H9 (cell line): ENCODE measurements at regions not wholly inside any gene's neighbourhood (a gene's known extent, or its start where the extent isn't known, plus 50 kb on each side); places are given as distances from the start of the nearest gene placed in this dataset.

Source experiments
- DNase-seq: peaks from one replicate; pipeline ENCODE4 v3.0.0-alpha.2; 2017
- H2AFZ ChIP-seq: one replicate; pipeline ENCODE4 v1.6.1; 2013; ENCODE audit warnings: mild to moderate bottlenecking, low read length, control low read depth, moderate library complexity
- H2AK5ac ChIP-seq: 2 replicates; pipeline ENCODE4 v1.6.1; 2013; ENCODE audit warnings: low read length, control low read depth, mixed read lengths; ENCODE audit not compliant: insufficient read length
- H2BK120ac ChIP-seq: one replicate; pipeline ENCODE4 v1.6.1; 2013; ENCODE audit warnings: low read depth, mild to moderate bottlenecking, low read length, control low read depth, inconsistent platforms; ENCODE audit not compliant: poor library complexity, severe bottlenecking
- H2BK12ac ChIP-seq: 2 replicates; pipeline ENCODE4 v1.6.1; 2013; ENCODE audit warnings: low read length, control low read depth, mixed read lengths, low read depth; ENCODE audit not compliant: insufficient read length
- H2BK15ac ChIP-seq: 2 replicates; pipeline ENCODE4 v1.6.1; 2013; ENCODE audit warnings: low read depth, low read length, control low read depth
- H2BK20ac ChIP-seq: one replicate; pipeline ENCODE4 v1.6.1; 2013; ENCODE audit warnings: low read depth, mild to moderate bottlenecking, low read length, control low read depth, inconsistent platforms; ENCODE audit not compliant: poor library complexity, severe bottlenecking
- H2BK5ac ChIP-seq: 2 replicates; pipeline ENCODE4 v1.6.1; 2013; ENCODE audit warnings: low read length, control low read depth, mixed read lengths; ENCODE audit not compliant: insufficient read length
- H3K14ac ChIP-seq: 2 replicates; pipeline ENCODE4 v1.6.1; 2013; ENCODE audit warnings: low read length, control low read depth; ENCODE audit not compliant: insufficient read depth
- H3K18ac ChIP-seq: 2 replicates; pipeline ENCODE4 v1.6.1; 2013; ENCODE audit warnings: low read depth, mild to moderate bottlenecking, mixed read lengths, low read length, control low read depth; ENCODE audit not compliant: insufficient read length
- H3K23ac ChIP-seq: 2 replicates; pipeline ENCODE4 v1.6.1; 2013; ENCODE audit warnings: low read length, control low read depth, mixed read lengths, low read depth; ENCODE audit not compliant: insufficient read length
- H3K23me2 ChIP-seq: 2 replicates; pipeline ENCODE4 v1.6.1; 2013; ENCODE audit warnings: low read depth, mild to moderate bottlenecking, mixed read lengths, low read length, control low read depth; ENCODE audit not compliant: insufficient read length, poor library complexity, severe bottlenecking
- H3K27ac ChIP-seq: 2 replicates; pipeline ENCODE4 v1.5.1; 2013; ENCODE audit warnings: low read length, control low read depth, mixed read lengths, low read depth; ENCODE audit not compliant: insufficient read length
- H3K27me3 ChIP-seq: 2 replicates; pipeline ENCODE4 v1.6.1; 2013; ENCODE audit warnings: low read length, control low read depth, inconsistent platforms; ENCODE audit not compliant: insufficient read depth
- H3K4ac ChIP-seq: 2 replicates; pipeline ENCODE4 v1.6.1; 2013; ENCODE audit warnings: low read depth, mild to moderate bottlenecking, control low read depth, inconsistent platforms, low read length, moderate library complexity
- H3K4me1 ChIP-seq: 2 replicates; pipeline ENCODE4 v1.6.1; 2013; ENCODE audit warnings: low read length, control low read depth, inconsistent platforms; ENCODE audit not compliant: insufficient read depth
- H3K4me2 ChIP-seq: 2 replicates; pipeline ENCODE4 v1.6.1; 2013; ENCODE audit warnings: low read length, control low read depth, mixed read lengths; ENCODE audit not compliant: insufficient read length, insufficient read depth
- H3K56ac ChIP-seq: 2 replicates; pipeline ENCODE4 v1.6.1; 2013; ENCODE audit warnings: low read depth, mild to moderate bottlenecking, mixed read lengths, low read length, control low read depth; ENCODE audit not compliant: insufficient read length
- H3K79me1 ChIP-seq: 2 replicates; pipeline ENCODE4 v1.6.1; 2013; ENCODE audit warnings: low read depth, mild to moderate bottlenecking, moderate library complexity, low read length, control low read depth, inconsistent platforms; ENCODE audit not compliant: insufficient read depth, poor library complexity, severe bottlenecking
- H3K79me2 ChIP-seq: 2 replicates; pipeline ENCODE4 v1.6.1; 2013; ENCODE audit warnings: low read length, control low read depth, inconsistent platforms; ENCODE audit not compliant: insufficient read depth
- H3K9ac ChIP-seq: 2 replicates; pipeline ENCODE4 v1.6.1; 2013; ENCODE audit warnings: low read length, control low read depth, mixed read lengths; ENCODE audit not compliant: insufficient read length; ENCODE audit errors: extremely low read depth
- H3K9me3 ChIP-seq: one replicate; pipeline ENCODE4 v1.6.1; 2013; ENCODE audit warnings: low read depth, low read length, inconsistent platforms; ENCODE audit not compliant: control insufficient read depth
- H3T11ph ChIP-seq: one replicate; pipeline ENCODE4 v1.6.1; 2013; ENCODE audit warnings: mild to moderate bottlenecking, low read length, control low read depth, inconsistent platforms
- H4K20me1 ChIP-seq: one replicate; pipeline ENCODE4 v1.6.1; 2013; ENCODE audit not compliant: control insufficient read depth, insufficient read length, insufficient read depth
- H4K5ac ChIP-seq: 2 replicates; pipeline ENCODE4 v1.6.1; 2013; ENCODE audit warnings: low read depth, mild to moderate bottlenecking, mixed read lengths, low read length, control low read depth; ENCODE audit not compliant: insufficient read length
- H4K8ac ChIP-seq: replicated peaks from 2 replicates; pipeline ENCODE4 v1.6.1; 2013; ENCODE audit warnings: low read length, control low read depth, mixed read lengths, low read depth; ENCODE audit not compliant: insufficient read length
- H4K91ac ChIP-seq: 2 replicates; pipeline ENCODE4 v1.6.1; 2013; ENCODE audit warnings: low read depth, mild to moderate bottlenecking, moderate library complexity, mixed read lengths, low read length, control low read depth; ENCODE audit not compliant: insufficient read length
- H3K27ac Mint-ChIP-seq, 3 experiments: 2 replicates in 2 of 3; 3 replicates in 1 of 3; pipeline ENCODE4 v1.8.0; 2020 to 2021; ENCODE audit warnings: mixed read lengths in 3 of 3, mild to moderate bottlenecking in 1 of 3, moderate library complexity in 1 of 3
- H3K27me3 Mint-ChIP-seq: 2 replicates; pipeline ENCODE4 v1.8.0; 2021; ENCODE audit warnings: low read depth, mild to moderate bottlenecking, moderate library complexity, mixed read lengths
- H3K36me3 Mint-ChIP-seq, 3 experiments: 2 replicates in 2 of 3; 3 replicates in 1 of 3; pipeline ENCODE4 v1.8.0; 2020 to 2021; ENCODE audit warnings: low read depth in 3 of 3, mixed read lengths in 3 of 3; ENCODE audit not compliant: insufficient read depth in 1 of 3
- H3K4me1 Mint-ChIP-seq, 2 experiments: 2 replicates each; pipeline ENCODE4 v1.8.0; 2020; ENCODE audit warnings: mixed read lengths in 2 of 2
- H3K4me3 Mint-ChIP-seq, 2 experiments: 2 replicates in 1 of 2; 3 replicates in 1 of 2; pipeline ENCODE4 v1.8.0; 2020 to 2021; ENCODE audit warnings: mild to moderate bottlenecking in 2 of 2, mixed read lengths in 2 of 2, moderate library complexity in 1 of 2
- H3K9me3 Mint-ChIP-seq, 2 experiments: 2 replicates in 1 of 2; 3 replicates in 1 of 2; pipeline ENCODE4 v1.8.0; 2020; ENCODE audit warnings: mild to moderate bottlenecking in 2 of 2, mixed read lengths in 2 of 2, moderate library complexity in 1 of 2
- CTCF ChIP-seq: fragments of 200-600 bp; sonication (generic); conservative IDR thresholded peaks from 3 replicates; pipeline ENCODE4 v1.8.0; 2021; ENCODE audit warnings: antibody characterized with exemption, mild to moderate bottlenecking
- WGBS: extraction: QIAGEN DNeasy Blood & Tissue Kit; methylation state at CpG from one replicate; pipeline ENCODE4 v1.1.7; 2013; ENCODE audit warnings: missing lambda C conversion rate, low lambda C conversion rate, mixed read lengths; ENCODE audit not compliant: insufficient read length; ENCODE audit errors: extremely low coverage; 5-methylcytosine and 5-hydroxymethylcytosine counted together

GRCh38 chr19:31693131-31693932 lies 344.1 kb upstream of the TSHZ3 start:
- Histone ChIP-seq H3K4me2 (no peak overlapping the region), H3K4ac (no peak overlapping the region), H4K91ac (no peak overlapping the region), H4K5ac (no peak overlapping the region), H2BK120ac (no peak overlapping the region), H3K23me2 (no peaks in the 10 kb centered on the region), H2AFZ (no peak overlapping the region), H2BK20ac (no peak overlapping the region), H4K8ac (no peak overlapping the region), H3K56ac (no peak overlapping the region), H4K20me1 (no peaks in the 10 kb centered on the region), H2BK5ac (no peak overlapping the region), H3K23ac (no peak overlapping the region), H3K4me1 (no peaks in the 10 kb centered on the region), H2BK15ac (no peak overlapping the region), H3K18ac (no peak overlapping the region), H2AK5ac (no peak overlapping the region), H3K9ac (no peak overlapping the region), H3K27me3 (no peaks in the 10 kb centered on the region), H3K79me2 (no peaks in the 10 kb centered on the region), H2BK12ac (no peak overlapping the region), H3K14ac (no peak overlapping the region; the same call in 1 of the 2 replicates), H3K27ac (no peak overlapping the region), H3K9me3 (no peaks in the 10 kb centered on the region), H3T11ph (no peak overlapping the region), H3K79me1 (no peaks in the 10 kb centered on the region)
- Mint-ChIP-seq H3K4me3 (no peak overlapping the region), H3K4me1 (no peaks in the 10 kb centered on the region), H3K27me3 (peaks cover 2% of the 10 kb centered on the region; the same call in 1 of the 2 replicates), H3K36me3 (no peaks in the 10 kb centered on the region), H3K9me3 (no peaks in the 10 kb centered on the region), H3K27ac (no peak overlapping the region)
- TF ChIP-seq CTCF: peak; percentile 34; the same call in 2 of the 3 replicates
- WGBS: no CpG with 5 or more reads among the region's 14 CpGs
- peak; percentile 43 for DNase-seq
